ENCODE measurements at regions not wholly inside any gene's neighbourhood (a gene's known extent, or its start where the extent isn't known, plus 50 kb on each side); places are given as distances from the start of the nearest gene placed in this dataset.
"Not testable (repeated sequence)": the region's sequence is repeated elsewhere in the genome, so short reads cannot be mapped to it uniquely, and the experiment has no call there.

GRCh38 chr7:153412824-153413198 lies 639.4 kb upstream of the DPP6 start:
- not testable (repeated sequence) for TF ChIP-seq YY1 (IDR thresholded peaks at IDR 0.05; ENCODE audit: insufficient read depth, insufficient read length); ZNF274 (IDR thresholded peaks at IDR 0.05; ENCODE audit: low read depth, low read length)

Measured in NT2/D1 (cell line).